ENCODE measurements at regions not wholly inside any gene's neighbourhood (a gene's known extent, or its start where the extent isn't known, plus 50 kb on each side); places are given as distances from the start of the nearest gene placed in this dataset.

DNA sequence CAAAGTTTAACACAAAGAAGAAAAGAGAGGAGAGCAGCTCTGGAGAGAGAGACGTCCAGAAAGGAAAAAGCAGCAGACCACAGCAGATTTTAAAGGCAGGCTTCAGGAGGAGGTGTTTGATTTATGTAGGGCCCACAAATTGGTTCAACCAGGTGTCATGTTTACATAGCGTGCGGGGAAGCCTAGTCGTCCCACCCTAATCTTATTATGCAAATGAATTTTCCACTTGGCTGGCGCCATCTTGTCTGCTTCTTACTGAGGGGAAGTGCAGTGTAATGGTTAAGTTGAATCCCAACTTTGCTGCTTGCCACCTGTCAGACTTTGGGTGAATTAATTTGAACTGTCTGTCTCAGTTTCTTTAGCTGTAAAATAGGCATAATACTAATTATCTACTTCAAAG, 282.4 kb upstream of the CYRIA start:
- Histone ChIP-seq H3K9me2 (ENCODE audit: insufficient read depth) (no peaks in the 10 kb centered on the region), H2AFZ (ENCODE audit: low read depth, low read length, poor library complexity, severe bottlenecking) (no peak overlapping the region), H3K9ac (ENCODE audit: low read length) (no peak overlapping the region), H4K20me1 (ENCODE audit: insufficient read depth) (no peaks in the 10 kb centered on the region), H3K4me3 (replicated peaks in 1 of 2; ENCODE audit: low read depth in 1 of 2, low read length in 2 of 2) (no peak overlapping the region), H3K27ac (ENCODE audit: low read depth, low read length) (no peak overlapping the region), H3K9me3 (ENCODE audit: control insufficient read depth in 1 of 2, insufficient read depth in 1 of 2, low read depth in 1 of 2, low read length in 2 of 2) (no peaks in the 10 kb centered on the region), H3K4me2 (ENCODE audit: low read length) (no peak overlapping the region), H3K4me1 (ENCODE audit: control insufficient read depth in 1 of 2, insufficient read depth in 2 of 2, low read length in 2 of 2) (no peaks in the 10 kb centered on the region), H3K79me2 (ENCODE audit: insufficient read depth, low read length) (no peaks in the 10 kb centered on the region), H3K36me3 (ENCODE audit: control insufficient read depth in 1 of 2, insufficient read depth in 2 of 2, low read length in 2 of 2) (no peaks in the 10 kb centered on the region), H3K27me3 (ENCODE audit: insufficient read depth, low read length) (no peaks in the 10 kb centered on the region)
- TF ChIP-seq, protein P1, sequence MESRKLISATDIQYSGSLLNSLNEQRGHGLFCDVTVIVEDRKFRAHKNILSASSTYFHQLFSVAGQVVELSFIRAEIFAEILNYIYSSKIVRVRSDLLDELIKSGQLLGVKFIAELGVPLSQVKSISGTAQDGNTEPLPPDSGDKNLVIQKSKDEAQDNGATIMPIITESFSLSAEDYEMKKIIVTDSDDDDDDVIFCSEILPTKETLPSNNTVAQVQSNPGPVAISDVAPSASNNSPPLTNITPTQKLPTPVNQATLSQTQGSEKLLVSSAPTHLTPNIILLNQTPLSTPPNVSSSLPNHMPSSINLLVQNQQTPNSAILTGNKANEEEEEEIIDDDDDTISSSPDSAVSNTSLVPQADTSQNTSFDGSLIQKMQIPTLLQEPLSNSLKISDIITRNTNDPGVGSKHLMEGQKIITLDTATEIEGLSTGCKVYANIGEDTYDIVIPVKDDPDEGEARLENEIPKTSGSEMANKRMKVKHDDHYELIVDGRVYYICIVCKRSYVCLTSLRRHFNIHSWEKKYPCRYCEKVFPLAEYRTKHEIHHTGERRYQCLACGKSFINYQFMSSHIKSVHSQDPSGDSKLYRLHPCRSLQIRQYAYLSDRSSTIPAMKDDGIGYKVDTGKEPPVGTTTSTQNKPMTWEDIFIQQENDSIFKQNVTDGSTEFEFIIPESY (IDR thresholded peaks at IDR 0.05; ENCODE audit: extremely low read depth, insufficient replicate concordance, low read length): no peak
- TF ChIP-seq SIN3A (IDR thresholded peaks at IDR 0.05; ENCODE audit: low read depth): no peak
- TF ChIP-seq ELF1 (IDR thresholded peaks at IDR 0.05; ENCODE audit: borderline replicate concordance, low read depth): no peak
- TF ChIP-seq POLR2A (IDR thresholded peaks at IDR 0.05; ENCODE audit: borderline replicate concordance, extremely low read depth, insufficient read depth, insufficient read length): no peak
- no peak for ATAC-seq
- no peak for DNase-seq (ENCODE audit: low read depth, low spot score)
- POLR2A ChIA-PET: no interaction called here
- CTCF ChIA-PET: no interaction called here
- BruUV-seq (replicated peaks): no TSS peak
- RAD21 ChIA-PET (ENCODE audit: low non-redundant PET in 1 of 2, low total read pairs in 2 of 2, uncharacterized antibody in 2 of 2, unreplicated experiment in 2 of 2): no interaction called here
- intact Hi-C loops (cut with micrococcal nuclease): no loop called here

DNA sequence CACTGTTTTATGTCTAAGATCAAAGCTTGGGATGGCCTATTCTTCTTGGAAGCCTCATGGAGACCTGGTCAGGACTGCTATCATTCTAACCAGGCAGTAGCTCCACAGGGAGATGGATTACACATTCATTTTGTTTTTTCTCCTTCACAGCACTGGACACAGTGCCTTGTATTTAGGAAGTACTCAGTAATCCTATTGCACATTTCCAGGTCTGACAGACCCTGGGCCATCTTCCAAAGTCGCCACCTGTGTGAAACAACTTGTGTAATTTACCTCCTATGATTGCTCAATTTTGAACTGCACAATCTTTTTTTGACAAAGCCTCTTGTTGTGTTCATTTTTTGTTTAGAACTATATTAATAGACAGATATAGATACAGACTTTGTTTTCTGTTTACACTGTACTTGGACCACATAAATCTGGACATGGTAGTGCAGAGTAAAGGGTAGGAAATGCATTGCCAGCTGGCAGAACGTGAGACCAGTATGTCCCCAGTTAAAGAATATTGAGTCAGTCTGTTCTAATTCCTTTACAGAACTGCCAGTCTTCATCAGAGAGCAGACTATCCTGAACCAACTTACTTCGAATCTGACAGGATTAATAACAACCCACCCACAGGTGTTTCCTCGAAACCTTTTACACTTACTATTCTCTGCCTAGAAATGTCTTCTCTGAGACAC, 277.8 kb upstream of the CYRIA start:
- CTCF ChIA-PET: no interaction called here
- TF ChIP-seq, protein P1 (IDR thresholded peaks at IDR 0.05; ENCODE audit: extremely low read depth, insufficient replicate concordance, low read length): no peak
- TF ChIP-seq CEBPB (IDR thresholded peaks at IDR 0.05; ENCODE audit: low read depth) (no peak), JUND (IDR thresholded peaks at IDR 0.05) (no peak), ZFX (IDR thresholded peaks at IDR 0.05) (no peak), FOSL1 (IDR thresholded peaks at IDR 0.05; ENCODE audit: low read depth) (no peak), ZNF274 (IDR thresholded peaks at IDR 0.05; ENCODE audit: low read depth, low read length) (no peak), EZH2 (IDR thresholded peaks at IDR 0.05) (no peak), TCF7L2 (IDR thresholded peaks at IDR 0.05; ENCODE audit: borderline replicate concordance, extremely low read depth, insufficient read depth, insufficient read length) (no peak)
- TF ChIP-seq, protein P2, sequence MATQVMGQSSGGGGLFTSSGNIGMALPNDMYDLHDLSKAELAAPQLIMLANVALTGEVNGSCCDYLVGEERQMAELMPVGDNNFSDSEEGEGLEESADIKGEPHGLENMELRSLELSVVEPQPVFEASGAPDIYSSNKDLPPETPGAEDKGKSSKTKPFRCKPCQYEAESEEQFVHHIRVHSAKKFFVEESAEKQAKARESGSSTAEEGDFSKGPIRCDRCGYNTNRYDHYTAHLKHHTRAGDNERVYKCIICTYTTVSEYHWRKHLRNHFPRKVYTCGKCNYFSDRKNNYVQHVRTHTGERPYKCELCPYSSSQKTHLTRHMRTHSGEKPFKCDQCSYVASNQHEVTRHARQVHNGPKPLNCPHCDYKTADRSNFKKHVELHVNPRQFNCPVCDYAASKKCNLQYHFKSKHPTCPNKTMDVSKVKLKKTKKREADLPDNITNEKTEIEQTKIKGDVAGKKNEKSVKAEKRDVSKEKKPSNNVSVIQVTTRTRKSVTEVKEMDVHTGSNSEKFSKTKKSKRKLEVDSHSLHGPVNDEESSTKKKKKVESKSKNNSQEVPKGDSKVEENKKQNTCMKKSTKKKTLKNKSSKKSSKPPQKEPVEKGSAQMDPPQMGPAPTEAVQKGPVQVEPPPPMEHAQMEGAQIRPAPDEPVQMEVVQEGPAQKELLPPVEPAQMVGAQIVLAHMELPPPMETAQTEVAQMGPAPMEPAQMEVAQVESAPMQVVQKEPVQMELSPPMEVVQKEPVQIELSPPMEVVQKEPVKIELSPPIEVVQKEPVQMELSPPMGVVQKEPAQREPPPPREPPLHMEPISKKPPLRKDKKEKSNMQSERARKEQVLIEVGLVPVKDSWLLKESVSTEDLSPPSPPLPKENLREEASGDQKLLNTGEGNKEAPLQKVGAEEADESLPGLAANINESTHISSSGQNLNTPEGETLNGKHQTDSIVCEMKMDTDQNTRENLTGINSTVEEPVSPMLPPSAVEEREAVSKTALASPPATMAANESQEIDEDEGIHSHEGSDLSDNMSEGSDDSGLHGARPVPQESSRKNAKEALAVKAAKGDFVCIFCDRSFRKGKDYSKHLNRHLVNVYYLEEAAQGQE (IDR thresholded peaks at IDR 0.05; ENCODE audit: low read depth): no peak
- TF ChIP-seq, protein P3, sequence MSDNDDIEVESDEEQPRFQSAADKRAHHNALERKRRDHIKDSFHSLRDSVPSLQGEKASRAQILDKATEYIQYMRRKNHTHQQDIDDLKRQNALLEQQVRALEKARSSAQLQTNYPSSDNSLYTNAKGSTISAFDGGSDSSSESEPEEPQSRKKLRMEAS (IDR thresholded peaks at IDR 0.05): no peak

More for the DNA sequence above, 277.8 kb upstream of the CYRIA start:
- no peaks in the 10 kb centered on the region for H3K79me2 ChIP-seq (ENCODE audit: insufficient read depth, low read length)
- no peaks in the 10 kb centered on the region for H3K9me2 ChIP-seq (ENCODE audit: insufficient read depth)
- BruUV-seq (replicated peaks): no TSS peak
- no peak overlapping the region for H2AFZ ChIP-seq (ENCODE audit: low read depth, low read length, poor library complexity, severe bottlenecking)
- intact Hi-C loops (cut with micrococcal nuclease): no loop called here
- H3K27me3 ChIP-seq (ENCODE audit: insufficient read depth, low read length): no peaks in the 10 kb centered on the region
- no peak overlapping the region for H3K27ac ChIP-seq (ENCODE audit: low read depth, low read length)
- no peaks in the 10 kb centered on the region for H3K36me3 ChIP-seq (ENCODE audit: control insufficient read depth in 1 of 2, insufficient read depth in 2 of 2, low read length in 2 of 2)
- DNase-seq (ENCODE audit: low read depth, low spot score) (no peak), ATAC-seq (no peak)
- RAD21 ChIA-PET (ENCODE audit: low non-redundant PET in 1 of 2, low total read pairs in 2 of 2, uncharacterized antibody in 2 of 2, unreplicated experiment in 2 of 2): no interaction called here
- no peak overlapping the region for H3K9ac ChIP-seq (ENCODE audit: low read length)
- no peak overlapping the region for H3K4me2 ChIP-seq (ENCODE audit: low read length)
- H3K9me3 ChIP-seq (ENCODE audit: control insufficient read depth in 1 of 2, insufficient read depth in 1 of 2, low read depth in 1 of 2, low read length in 2 of 2): no peaks in the 10 kb centered on the region
- H4K20me1 ChIP-seq (ENCODE audit: insufficient read depth): no peaks in the 10 kb centered on the region
- POLR2A ChIA-PET: no interaction called here
- H3K4me1 ChIP-seq (ENCODE audit: control insufficient read depth in 1 of 2, insufficient read depth in 2 of 2, low read length in 2 of 2): no peaks in the 10 kb centered on the region
- H3K4me3 ChIP-seq (replicated peaks in 1 of 2; ENCODE audit: low read depth in 1 of 2, low read length in 2 of 2): no peak overlapping the region

Data from HCT116 (cell line).